Suppressor macrophage treated with lipopolysaccharide for 1 hour (primary cell): ENCODE measurements at regions not wholly inside any gene's neighbourhood (a gene's known extent, or its start where the extent isn't known, plus 50 kb on each side); places are given as distances from the start of the nearest gene placed in this dataset.

Experiments
- DNase-seq, 3 donors: peaks; one replicate each; pipeline ENCODE4 v3.0.0-alpha.2; 2020 to 2022

DNA sequence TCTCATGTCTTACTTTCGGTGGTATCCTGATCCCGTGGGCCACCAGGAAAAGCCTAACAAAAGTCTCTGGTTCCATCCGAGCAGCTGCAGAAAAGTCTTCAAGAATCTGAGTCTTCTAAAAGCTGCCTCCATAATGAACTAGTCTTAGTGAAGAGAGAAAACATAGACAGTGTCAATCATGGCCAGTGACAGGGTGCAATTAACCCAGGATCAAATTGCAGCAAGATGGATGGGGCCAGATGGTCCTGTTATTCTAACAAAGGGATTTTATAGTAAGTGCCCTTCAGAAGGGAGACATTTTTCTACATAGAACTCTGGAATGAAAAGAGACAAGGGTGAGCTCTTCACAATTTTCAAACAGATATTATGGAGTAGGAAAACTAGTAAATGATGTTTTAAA, 281.6 kb upstream of the ZFP64 start:
- DNase-seq = no peak

DNA sequence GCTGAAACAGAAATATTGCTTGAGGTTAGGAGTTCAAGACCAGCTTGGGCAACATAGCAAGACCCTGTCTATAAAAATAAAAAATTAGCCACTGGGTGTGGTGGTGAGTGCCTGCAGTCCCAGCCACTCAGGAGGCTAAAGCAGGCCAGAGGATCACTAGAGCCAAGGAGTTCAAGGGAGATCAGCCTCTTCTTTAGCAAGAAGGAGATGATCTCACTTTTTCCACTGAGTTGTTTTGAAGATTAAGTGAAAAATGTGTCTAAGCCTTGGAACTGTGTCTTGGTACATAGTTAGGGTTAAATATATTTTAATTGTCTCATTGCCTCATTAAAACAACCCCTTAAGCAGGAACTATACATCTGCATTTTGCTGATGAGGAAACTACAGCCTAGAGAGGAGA, 279.0 kb upstream of the ZFP64 start:
- no peak for DNase-seq

DNA sequence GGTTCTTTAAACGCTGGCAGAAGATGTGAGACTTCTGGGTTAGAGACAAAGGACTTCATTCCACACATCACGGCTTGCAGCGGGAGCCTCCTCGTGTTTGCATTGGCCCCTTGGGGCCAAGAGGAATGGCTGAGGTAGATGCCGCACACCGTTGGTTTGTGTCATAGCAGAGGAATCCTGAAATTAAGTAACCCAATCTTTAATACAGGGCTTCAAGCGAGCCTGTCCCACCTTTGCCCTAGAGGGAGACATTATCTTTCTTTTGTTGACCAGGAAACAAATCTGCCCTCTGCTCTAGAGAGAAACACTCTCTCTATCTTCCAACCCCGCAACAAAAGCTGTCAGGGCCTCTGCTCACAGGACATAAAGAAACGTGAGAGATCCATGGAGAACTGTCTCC, 277.5 kb upstream of the ZFP64 start:
- no peak for DNase-seq

DNA sequence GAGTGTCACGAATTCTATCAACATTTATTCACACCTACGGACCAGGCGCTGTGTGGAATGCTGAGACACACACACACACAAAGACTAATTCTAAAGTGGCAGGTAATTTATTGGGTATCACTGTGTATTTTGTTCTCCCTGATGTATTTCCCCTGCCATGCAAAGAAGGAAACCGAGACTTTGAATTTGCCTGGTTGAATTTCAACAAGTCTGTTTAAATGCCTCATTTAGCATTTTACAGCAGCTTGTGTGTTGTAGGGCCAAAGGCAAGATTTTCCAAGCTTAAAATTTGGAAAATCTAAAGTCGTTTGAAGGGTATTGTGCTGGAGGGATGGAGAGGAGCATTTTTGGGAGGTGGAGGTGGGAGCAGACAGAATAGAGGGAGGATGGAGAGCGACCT, 274.4 kb upstream of the ZFP64 start:
- no peak for DNase-seq

DNA sequence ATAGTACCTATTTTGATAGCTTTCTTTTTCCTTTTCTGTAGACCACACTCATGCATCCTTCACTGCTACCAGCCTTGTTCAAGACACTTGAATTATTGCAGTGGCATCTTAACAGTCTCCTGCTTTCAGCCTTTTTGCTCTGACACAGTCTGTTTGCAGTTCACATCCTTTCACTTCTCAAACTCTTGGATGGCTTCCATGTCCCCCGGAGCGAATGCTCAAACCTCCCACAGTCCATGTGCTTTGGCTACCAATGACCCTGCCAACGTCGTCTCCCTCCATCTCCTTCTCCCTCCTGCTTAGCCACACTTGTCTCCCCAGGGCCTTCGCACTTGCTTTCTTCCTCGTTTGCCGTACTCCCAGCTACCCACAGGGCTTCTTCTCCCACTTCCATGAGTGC, 270.0 kb upstream of the ZFP64 start:
- DNase-seq = no peak

DNA sequence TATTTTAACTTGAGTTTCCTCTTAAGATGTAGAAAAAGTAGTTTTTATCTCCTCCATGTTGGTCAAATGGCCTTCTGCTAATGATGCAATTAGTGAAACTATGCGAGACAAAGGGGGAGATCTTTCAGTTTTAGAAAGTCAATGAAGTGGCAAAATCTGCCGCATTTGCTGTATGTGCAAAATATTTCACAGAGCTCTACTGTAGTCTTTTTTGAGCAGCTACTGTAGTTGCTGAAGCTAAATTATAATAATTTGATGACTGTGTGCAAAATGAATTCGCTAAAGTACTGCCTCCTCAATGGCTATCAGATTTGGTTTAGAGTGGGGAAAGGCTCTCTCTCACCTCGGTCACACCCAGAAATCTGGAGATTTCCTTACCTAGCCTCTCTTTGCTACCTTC, 267.6 kb upstream of the ZFP64 start:
- no peak for DNase-seq

DNA sequence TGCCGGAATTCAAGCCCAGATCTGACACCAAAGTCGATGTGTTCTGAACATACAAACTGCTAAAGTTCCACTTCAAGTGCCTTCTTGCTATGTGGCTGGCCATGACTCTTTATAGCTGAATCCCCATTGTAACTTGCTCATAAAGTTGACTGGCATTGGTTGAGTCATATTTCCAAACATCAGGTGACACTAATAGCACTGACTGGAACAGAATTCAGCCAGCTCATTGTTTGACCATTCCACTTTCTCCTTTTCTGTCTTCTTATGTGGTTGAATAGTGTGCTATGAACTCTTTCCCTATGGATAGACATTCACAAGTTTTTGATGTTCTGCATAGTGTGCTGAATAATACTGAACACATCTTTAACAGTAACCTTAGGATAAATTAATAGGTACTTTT, 266.2 kb upstream of the ZFP64 start:
- no peak for DNase-seq

DNA sequence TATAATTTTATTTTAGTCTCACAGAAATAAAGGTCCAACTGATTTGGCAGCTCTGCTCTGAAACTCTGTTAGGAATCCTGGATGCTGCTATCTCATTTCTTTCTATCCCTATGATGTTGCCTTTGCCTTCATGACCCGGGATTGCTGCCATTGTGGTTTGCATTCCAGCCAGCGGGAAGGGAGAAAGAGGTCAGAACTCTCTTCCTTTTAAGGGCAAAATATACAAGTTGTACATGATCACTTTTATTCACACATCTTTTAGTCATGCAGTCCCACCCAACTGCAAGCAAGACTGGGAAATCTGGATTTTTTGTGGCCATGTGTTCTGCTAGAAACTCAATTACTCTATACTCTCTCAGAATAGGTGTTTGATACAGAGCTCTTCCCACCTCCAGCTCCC, 263.1 kb upstream of the ZFP64 start:
- no peak for DNase-seq

DNA sequence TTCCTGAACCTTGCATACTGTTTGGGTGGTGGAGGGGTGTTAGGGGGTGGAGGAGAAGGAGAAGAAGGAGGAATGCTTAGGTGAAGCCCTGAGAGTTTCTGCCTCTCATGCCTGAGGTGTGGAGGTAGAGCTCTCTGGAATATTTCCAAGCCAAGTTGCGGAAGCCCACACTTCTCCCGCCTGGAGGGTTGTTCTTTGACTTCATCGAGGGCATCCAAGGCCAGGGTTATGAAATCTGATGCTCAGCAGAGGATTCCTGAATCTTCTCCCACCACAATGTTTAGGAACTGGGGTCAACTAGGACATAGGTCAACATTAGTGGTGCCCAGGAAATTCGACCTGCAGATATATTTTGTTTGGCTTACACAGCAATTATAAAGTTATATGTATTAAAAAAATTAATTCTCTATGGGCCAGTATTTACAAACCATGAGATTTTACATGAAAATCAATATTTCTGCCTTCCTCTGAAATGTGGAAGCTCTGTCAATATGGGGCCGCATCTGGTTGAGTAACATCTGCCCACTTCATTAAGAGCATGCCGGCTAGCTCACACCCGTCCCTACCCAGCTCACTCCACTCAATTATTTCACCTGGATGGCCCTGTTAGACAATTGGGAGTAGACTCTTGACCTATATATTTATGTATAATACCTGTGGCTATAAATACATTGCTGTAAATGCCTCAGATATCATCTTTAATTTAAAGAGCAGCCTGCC, 257.1 kb upstream of the ZFP64 start:
- DNase-seq = no peak

DNA sequence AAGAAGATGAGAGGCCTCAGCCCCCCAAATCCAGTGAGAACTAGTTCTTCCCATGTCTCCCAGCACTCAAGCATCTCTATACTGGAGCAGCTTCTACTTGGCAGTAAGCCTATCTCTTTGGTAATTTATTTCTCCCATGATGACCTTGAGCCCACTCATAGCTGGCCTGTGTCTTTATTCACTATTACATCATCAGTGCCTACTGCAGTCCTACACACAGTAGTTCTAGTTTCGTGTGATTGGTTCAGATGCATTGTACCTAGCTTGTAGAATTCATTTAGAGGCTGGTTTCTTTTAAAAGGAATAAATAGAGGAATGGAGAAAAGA, 255.6 kb upstream of the ZFP64 start:
- DNase-seq = no peak

DNA sequence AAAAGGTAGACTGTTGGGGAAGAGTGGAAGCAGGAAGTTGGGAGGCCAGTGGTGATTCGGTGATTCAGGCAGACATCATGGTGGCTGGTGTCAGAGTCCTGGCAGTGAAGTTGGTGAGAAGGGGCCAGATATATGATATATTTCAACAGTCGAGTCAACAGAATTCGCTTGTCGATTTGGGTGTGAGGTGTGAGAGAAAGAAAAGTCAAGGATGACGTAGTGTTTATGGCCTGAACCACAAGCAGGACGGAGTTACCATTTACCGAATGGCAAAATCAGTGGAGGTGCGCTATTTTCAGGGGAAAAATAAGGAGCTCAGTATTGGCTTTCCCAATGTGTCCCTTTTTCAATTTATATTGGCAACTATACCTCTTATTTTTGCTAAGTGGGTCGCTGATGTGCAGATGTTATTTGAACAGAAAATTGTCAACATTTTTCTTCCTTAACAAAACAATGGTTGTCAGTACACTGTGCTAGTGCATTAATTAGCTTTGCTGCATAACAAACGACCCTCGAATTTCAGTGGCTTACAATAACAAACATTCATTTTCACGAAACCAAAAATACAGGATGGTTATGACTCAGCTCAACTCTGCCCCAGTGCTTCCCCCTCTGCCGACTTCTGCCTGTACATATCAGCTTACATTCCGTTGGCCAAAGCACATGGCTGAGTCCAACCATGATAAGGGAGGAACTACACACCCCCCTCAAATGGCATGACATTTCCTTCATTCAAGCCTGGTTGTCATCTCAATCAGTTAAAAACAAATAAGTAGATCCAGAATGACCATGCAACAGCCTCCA, 255.0 kb upstream of the ZFP64 start:
- DNase-seq = no peak

DNA sequence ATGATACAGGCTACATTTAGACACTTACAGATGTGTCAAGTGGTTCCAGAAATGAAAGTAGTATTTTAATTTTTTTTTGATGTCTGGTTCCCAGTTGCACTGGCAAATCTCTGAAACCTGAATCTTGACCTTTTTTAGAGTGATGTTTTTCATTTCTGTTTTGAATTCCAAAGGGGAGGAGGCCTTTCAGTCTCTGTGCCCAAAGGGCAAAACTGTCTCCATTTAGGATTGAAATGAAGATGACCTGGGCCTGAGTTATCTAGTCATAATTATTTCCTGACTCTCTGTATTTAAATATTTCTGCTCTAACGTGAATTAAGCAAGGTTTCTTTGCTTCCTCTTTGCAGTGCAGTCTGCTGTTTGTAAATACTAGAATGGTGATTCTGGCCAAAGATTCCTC, 252.9 kb upstream of the ZFP64 start:
- no peak for DNase-seq

DNA sequence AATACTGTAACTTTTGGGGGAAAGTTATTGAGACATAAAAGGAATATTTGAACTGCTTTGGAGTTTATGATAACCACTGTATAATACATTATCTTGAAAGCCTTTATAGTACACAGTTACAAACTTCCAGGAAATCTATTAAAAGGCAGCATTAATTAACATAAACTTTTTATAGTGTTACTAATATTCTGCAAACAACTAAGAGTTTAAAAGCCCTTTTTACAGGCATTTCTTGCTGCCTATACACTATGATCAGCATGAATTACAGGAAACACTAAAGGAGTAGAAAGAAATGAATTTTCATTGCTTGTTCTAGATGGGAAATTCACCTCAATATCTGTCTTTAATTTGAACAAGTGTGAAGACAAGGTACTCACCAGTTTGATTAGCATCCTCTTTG, 252.3 kb upstream of the ZFP64 start:
- DNase-seq = no peak

DNA sequence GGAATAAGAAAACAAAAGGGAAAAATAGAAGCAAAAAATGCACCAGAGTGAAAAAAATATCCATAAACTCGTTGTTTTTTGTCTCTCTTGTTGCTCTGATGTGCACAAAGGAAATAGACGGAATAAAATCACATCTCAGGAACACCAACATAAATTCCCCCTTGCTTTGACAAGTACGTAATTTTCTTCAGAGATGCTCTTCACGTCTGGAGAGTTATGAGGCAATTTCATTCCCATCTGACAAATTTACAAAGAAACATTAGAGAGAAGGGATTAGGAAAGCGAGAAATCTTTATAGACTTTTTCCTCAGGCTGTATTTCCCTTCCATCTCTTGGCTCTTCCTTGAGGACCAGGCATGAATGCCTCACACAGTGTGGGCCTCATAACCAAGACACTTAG, 250.1 kb upstream of the ZFP64 start:
- DNase-seq = no peak

DNA sequence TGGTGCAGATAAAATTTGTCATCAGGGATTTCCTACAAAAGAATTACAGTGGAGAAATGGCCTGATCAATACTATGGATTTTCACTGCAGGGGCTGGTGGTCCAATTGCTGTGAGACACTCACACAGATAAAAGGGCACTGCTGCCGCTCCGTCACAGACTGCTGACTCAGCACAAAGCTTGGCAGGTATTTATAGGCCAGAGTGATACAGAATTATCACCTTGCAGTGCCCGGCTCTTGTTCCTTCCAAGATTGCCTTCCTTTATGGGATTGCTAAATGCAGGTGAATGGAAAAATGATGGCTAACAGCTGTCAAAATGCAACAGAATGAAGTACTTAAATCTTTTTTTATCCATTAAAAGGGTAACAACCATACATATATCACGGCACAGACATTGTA, 247.8 kb upstream of the ZFP64 start:
- DNase-seq = no peak

DNA sequence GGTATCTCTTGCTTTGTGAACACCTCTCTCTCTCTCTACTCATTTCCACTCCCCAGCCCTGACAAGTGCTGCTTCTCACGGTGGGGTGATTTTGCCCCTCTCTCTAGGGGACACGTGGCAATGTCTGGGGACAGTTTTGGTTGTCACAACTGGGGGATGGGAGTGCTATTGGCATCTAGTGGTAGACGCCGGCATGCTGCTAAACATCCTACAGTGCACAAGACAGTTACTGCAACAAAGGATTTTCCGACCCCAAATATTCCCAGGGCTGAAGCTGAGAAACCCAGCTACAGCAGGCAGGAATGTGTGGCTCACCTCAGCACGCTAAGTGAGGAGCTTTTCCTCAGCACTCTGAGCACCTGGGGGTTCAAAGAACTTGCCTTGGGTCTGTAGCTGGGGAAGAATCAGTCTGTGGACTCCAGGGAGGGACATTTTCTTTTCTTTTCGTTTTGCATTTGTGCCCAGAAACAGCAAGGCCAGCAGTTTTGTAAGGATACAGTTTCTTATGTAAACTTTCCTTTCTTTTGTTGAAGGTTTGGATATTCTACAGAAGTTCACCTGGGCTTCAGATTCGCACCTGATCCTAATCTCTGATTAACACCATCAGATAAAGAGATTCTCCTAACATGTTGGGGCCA, 246.9 kb upstream of the ZFP64 start:
- no peak for DNase-seq

DNA sequence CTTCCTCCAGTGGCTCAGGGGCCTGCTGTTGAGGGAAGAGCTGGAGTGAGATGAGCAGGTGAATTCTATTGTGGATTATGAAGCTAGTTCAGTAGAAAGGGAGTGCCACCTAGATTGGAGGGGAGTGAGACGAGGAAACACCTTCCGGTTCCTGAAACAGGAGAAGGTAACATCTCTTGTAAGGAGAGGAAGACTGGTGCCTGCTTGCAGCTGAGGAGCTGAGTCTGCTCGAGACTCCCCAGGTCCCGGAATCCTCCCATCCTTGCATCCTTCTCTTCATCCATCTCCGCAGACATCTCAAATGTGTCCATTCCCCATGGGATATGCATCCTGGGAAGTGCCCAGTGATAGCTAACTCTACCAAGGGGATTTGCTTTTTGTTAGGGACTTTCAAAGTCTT, 242.9 kb upstream of the ZFP64 start:
- DNase-seq = no peak

DNA sequence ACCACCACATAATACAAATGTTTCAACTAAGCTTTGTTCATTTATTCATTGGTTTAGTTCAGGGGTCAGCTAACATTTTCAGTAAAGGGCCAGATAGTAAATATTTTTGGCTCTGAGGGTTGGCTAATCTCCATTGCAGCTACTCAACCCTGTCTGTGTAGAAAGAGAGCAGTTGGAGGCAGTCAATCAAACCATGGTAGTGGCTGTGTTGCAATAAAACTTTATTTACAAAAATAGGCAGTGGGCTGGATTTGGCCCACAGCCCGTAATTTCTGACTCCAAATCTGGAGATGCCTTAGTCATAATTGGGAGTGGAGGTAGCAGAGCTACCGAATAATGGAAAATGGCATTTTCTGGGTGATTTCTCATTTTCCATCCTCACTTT, 242.5 kb upstream of the ZFP64 start:
- DNase-seq = no peak

DNA sequence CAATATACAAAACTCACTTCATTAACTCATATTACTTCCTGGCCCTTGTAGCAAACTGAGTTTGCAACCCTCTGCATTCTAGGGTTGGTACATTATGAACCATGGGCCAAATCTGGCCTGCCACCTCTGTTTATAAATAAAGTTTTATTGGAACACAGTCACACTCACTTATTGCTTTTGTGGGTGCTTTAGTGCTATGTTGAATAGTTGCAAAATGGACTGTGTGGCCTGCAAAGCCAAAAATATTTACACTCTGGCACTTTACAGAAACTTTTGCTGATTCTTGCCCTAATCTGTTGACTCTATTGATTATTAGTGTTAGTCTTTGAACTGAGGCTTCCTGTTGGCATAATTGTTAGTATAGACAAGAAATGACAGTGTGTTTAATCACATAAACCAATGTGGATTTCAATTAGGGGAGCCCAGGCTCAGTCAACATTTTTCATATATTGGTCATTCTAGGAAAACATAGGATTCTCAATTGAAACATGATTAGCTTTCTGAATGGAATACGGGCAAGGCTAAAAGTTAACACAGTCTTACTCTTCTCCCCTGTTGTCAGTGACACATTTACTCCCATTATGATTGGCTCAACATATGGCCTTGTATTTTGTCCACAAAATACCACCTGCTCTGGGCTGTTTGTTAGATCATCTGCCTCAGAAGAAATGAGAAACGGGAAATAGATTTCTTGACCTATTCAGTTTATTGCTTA, 241.9 kb upstream of the ZFP64 start:
- DNase-seq = no peak

DNA sequence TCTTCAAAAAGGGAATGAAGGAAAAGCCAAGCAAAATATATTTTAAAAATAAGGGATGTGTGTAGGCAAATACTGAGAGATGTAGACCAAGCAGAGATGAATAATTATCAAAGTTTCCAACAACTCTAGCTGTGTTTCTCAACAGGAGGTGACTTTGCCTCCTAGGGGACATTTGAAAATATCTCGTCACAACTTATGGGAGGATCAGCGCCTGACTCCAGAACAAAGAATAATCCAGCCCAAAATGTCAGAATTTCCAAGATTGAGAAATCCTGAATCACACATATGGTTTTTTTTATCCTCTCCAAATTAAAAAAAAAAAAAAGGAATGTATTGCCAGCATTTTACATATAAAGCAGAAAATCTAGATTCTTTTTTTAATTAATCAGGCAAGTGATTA, 241.2 kb upstream of the ZFP64 start:
- DNase-seq = no peak

DNA sequence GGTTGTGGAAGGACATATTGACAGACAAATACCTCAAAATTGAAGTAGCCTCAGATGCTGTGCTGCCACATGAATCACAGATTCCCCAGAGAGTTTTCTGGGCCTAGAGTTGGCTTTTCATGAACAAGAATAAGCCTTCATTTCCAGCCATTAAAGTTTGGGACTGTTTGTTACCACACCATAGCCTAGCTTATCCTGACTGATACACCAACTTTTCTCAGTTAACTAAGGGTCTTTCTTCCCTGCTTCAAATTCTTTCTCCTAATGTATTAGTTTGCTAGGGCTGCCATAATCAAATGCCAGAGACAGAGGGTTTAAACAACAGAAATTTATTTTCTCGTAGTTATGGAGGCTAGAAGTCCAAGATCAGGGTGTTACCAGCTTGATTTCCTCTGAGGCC, 237.4 kb upstream of the ZFP64 start:
- DNase-seq = no peak

DNA sequence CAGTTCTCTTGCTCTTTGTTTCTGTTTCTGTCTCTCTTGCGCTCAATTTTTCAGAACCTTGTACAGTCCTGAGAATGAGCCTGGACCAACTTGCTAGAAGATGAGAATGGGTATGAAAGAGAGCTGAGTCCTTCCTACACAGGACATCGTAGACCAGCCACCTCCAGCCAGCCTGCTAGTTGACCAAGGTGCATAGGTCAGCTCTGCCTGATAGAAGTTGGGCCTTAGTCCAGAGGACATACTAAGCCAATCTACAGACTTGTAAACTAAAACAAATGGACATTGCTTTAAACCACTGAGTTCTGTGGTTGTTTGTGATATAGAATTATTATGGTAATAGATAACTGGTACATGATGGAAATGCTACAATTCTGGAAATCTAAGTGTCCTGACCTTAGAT, 236.4 kb upstream of the ZFP64 start:
- DNase-seq = no peak

DNA sequence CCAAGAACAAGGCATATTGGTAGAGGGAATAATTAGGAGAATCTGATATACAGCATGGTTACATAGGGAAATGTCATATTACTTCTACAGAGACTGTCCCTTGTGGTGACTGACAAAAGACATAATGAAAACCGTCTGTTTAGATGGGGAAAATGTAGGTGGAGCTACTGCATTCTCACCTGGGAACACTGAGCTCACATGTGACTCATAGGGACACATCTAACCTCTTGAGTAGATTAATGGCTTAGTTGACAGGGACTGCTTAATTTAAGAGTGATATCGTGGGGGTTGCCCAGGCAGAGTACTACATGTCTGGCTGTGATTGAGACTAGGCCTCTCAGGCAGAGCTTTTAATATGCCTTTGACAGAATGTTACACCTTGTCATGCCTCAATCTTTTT, 235.3 kb upstream of the ZFP64 start:
- no peak for DNase-seq

DNA sequence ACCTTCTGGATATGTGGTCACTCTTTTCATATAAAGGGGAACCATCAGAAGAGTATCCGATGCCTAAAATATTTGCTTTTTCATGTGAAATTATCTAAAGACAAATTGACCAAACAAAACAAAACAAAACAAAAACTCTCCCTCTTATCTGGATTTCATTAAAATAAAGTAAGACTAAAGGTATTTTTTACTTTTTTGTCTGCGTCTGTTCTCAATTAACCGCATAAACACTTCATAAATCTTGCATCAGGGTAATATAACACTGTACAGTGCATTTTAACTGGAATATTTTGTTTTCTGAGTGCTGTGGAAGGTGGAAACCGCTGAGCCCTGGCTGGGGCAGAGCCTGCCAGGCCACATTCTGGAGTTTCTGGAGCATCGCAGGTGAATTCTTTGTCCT, 234.1 kb upstream of the ZFP64 start:
- DNase-seq = no peak
